GM12878 (cell line): ENCODE measurements at regions not wholly inside any gene's neighbourhood (a gene's known extent, or its start where the extent isn't known, plus 50 kb on each side); places are given as distances from the start of the nearest gene placed in this dataset.

Experiments used
- ATAC-seq: fragments of 200-7000 bp; cut with Tn5 transposase; 3 replicates; pipeline ENCODE4 v1.9.1; 2020; ENCODE audit warnings: mild to moderate bottlenecking, moderate library complexity
- BruUV-seq: library from RNA; stranded (reverse); fragments of 400-500 nt; replicated peaks from 2 replicates; lab custom pipeline; 2021; lab: Mats Ljungman, UMichigan
- CTCF ChIA-PET: fragments of 300-600 bp; sonication (Branson Sonifier 250); formaldehyde crosslinking; extraction: SDS; loops from one replicate; lab custom pipeline; 2021; ENCODE audit warnings: inconsistent platforms; lab: Yijun Ruan, JAX
- POLR2A ChIA-PET: fragments of 350-600 bp; formaldehyde crosslinking; extraction: SDS; loops from one replicate; lab custom pipeline; 2021; ENCODE audit warnings: inconsistent platforms; lab: Charles Lee
- RAD21 ChIA-PET: fragments of 300-600 bp; sonication (Branson Sonifier 250); formaldehyde crosslinking; loops from one replicate; lab custom pipeline; 2023; ENCODE audit warnings: antibody characterized with exemption; ENCODE audit not compliant: unreplicated experiment; lab: Charles Lee
- SMC1A ChIA-PET: fragments of 300-600 bp; sonication (Branson Sonifier 250); formaldehyde crosslinking; loops from one replicate; lab custom pipeline; 2023; ENCODE audit not compliant: unreplicated experiment, uncharacterized antibody; lab: Charles Lee
- DNase-seq: peaks from one replicate; pipeline ENCODE4 v3.0.0-alpha.2; 2011; ENCODE audit warnings: low read depth, low spot score
- FAIRE-seq: peaks from 3 replicates; lab custom pipeline; 2011; peaks lifted over from hg19 to GRCh38; lab: Jason Lieb, UNC
- H2AFZ ChIP-seq: 2 replicates; pipeline ENCODE4 v1.6.0; 2011; ENCODE audit warnings: low read depth, low read length, control low read depth; ENCODE audit not compliant: control insufficient read depth
- H3K27ac ChIP-seq: 2 replicates; pipeline ENCODE4 v1.5.1; 2011; ENCODE audit warnings: control low read depth; ENCODE audit not compliant: control insufficient read depth, insufficient read depth
- H3K27me3 ChIP-seq, 2 experiments: replicated peaks in 1 of 2; 2 replicates each; pipeline versions ENCODE4 v1.6.0 to v1.6.1; 2011; ENCODE audit warnings: low read length in 1 of 2; ENCODE audit not compliant: control insufficient read depth in 2 of 2, insufficient read depth in 2 of 2
- H3K36me3 ChIP-seq, 2 experiments: 2 replicates each; pipeline ENCODE4 v1.5.1; 2011; ENCODE audit warnings: low read length in 1 of 2; ENCODE audit not compliant: control insufficient read depth in 2 of 2, insufficient read depth in 2 of 2
- H3K4me1 ChIP-seq: 2 replicates; pipeline ENCODE4 v1.6.1; 2011; ENCODE audit warnings: mild to moderate bottlenecking, low read length, moderate library complexity, mixed read lengths; ENCODE audit not compliant: control insufficient read depth, insufficient read depth
- H3K4me2 ChIP-seq: 2 replicates; pipeline ENCODE4 v1.6.0; 2011; ENCODE audit warnings: control low read depth; ENCODE audit not compliant: control insufficient read depth, insufficient read depth
- H3K4me3 ChIP-seq: fragments of 200-600 bp; sonication (generic); 2 replicates; pipeline ENCODE4 v1.5.1; 2016
- H3K79me2 ChIP-seq: 2 replicates; pipeline ENCODE4 v1.6.0; 2011; ENCODE audit warnings: low read length; ENCODE audit not compliant: control insufficient read depth, insufficient read depth
- H3K9ac ChIP-seq: 2 replicates; pipeline ENCODE4 v1.8.0; 2011; ENCODE audit warnings: low read length, control low read depth, mixed read lengths; ENCODE audit not compliant: control insufficient read depth, insufficient read depth
- H3K9me3 ChIP-seq: replicated peaks from 3 replicates; pipeline ENCODE4 v1.5.1; 2011; ENCODE audit warnings: mild to moderate bottlenecking, low read length; ENCODE audit not compliant: control insufficient read depth, insufficient read depth
- H4K20me1 ChIP-seq: 2 replicates; pipeline ENCODE4 v1.6.0; 2011; ENCODE audit not compliant: control insufficient read depth, insufficient read depth
- BACH1 ChIP-seq: fragments of 450-650 bp; IDR thresholded peaks from 2 replicates; pipeline ENCODE4 v1.6.1; 2017; ENCODE audit warnings: mild to moderate bottlenecking, borderline replicate concordance
- CBFB ChIP-seq: IDR thresholded peaks from 2 replicates; pipeline ENCODE4 v1.6.1; 2016; ENCODE audit warnings: antibody characterized with exemption, low read depth
- CREM ChIP-seq: IDR thresholded peaks from 2 replicates; pipeline ENCODE4 v1.6.1; 2014; ENCODE audit warnings: antibody characterized with exemption, low read depth
- JUNB ChIP-seq: IDR thresholded peaks from 2 replicates; pipeline ENCODE4 v1.6.1; 2016; ENCODE audit warnings: antibody characterized with exemption, mild to moderate bottlenecking
- MLLT1 ChIP-seq: fragments of 450-650 bp; IDR thresholded peaks from 2 replicates; pipeline ENCODE4 v1.6.1; 2016; ENCODE audit warnings: mild to moderate bottlenecking
- NFYB ChIP-seq: IDR thresholded peaks from 2 replicates; pipeline ENCODE4 v1.6.1; 2011; ENCODE audit warnings: low read depth, mild to moderate bottlenecking, low read length, improper control_type of control experiment, moderate library complexity; ENCODE audit not compliant: insufficient read depth
- NRF1 ChIP-seq: conservative IDR thresholded peaks from 2 replicates; pipeline ENCODE4 v1.6.1; 2011; ENCODE audit warnings: mild to moderate bottlenecking, low read depth, low read length, improper control_type of control experiment
- PAX5 ChIP-seq: IDR thresholded peaks from 2 replicates; pipeline ENCODE4 v1.6.1; 2011; ENCODE audit warnings: low read depth, low read length, borderline replicate concordance
- RELA ChIP-seq: fragments of 450-650 bp; IDR thresholded peaks from 2 replicates; pipeline ENCODE4 v1.8.0; 2014; ENCODE audit warnings: borderline replicate concordance; ENCODE audit not compliant: partially characterized antibody
- RUNX3 ChIP-seq: IDR thresholded peaks from 2 replicates; pipeline ENCODE4 v1.6.1; 2012; ENCODE audit warnings: low read length, inconsistent platforms
- ZNF207 ChIP-seq: fragments of 450-650 bp; IDR thresholded peaks from 2 replicates; pipeline ENCODE4 v1.6.1; 2014; ENCODE audit warnings: antibody characterized with exemption, mild to moderate bottlenecking, borderline replicate concordance
- in situ Hi-C: fragments of 300-500 bp; cut with MboI; formaldehyde crosslinking; loops from 9 replicates; pipeline ENCODE4 v1.14.3; 2018; ENCODE audit warnings: mixed read lengths
- intact Hi-C: fragments of 100-400 bp; cut with micrococcal nuclease; formaldehyde crosslinking; loops from one replicate; pipeline ENCODE4 v1.14.2; 2022; ENCODE audit not compliant: unreplicated experiment

- Histone ChIP-seq H3K36me3 (no peaks in the 10 kb centered on the region), H3K79me2 (no peaks in the 10 kb centered on the region), H3K27ac (no peak overlapping the region), H3K4me1 (no peaks in the 10 kb centered on the region), H2AFZ (no peak overlapping the region), H3K9ac (no peak overlapping the region), H3K9me3 (no peaks in the 10 kb centered on the region), H3K4me2 (no peak overlapping the region), H3K27me3 (no peaks in the 10 kb centered on the region), H3K4me3 (no peak overlapping the region), H4K20me1 (no peaks in the 10 kb centered on the region)
- intact Hi-C loops, result no loop called here
- ChIA-PET SMC1A (interaction anchor here (0.6 to 1.6 kb wide), 2 partner anchors 22 to 850 kb away, joined by 3 to 4 read pairs; no protein-coding TSS in a partner anchor), CTCF (no interaction called here), POLR2A (no interaction called here), RAD21 (no interaction called here)
- in situ Hi-C loops, result no loop called here
- ATAC-seq (no peak), FAIRE-seq (no peak), DNase-seq (no peak)
- TF ChIP-seq RUNX3, result peak; percentile 15; the same call in 1 of the 2 replicates
- TF ChIP-seq NRF1, result no peak
- no TSS peak for BruUV-seq
These were observed 212.6 kb upstream of the MAN1A1 start for GRCh38 chr6:119562168-119562567.

- no peak for FAIRE-seq
- no TSS peak for BruUV-seq
These were observed 210.0 kb upstream of the MAN1A1 start for GRCh38 chr6:119559586-119559985.

More at GRCh38 chr6:119559586-119559985, 210.0 kb upstream of the MAN1A1 start:
- H4K20me1 ChIP-seq, result no peaks in the 10 kb centered on the region
- no peak overlapping the region for H3K9ac ChIP-seq
- in situ Hi-C loops, result no loop called here
- H3K36me3 ChIP-seq, result no peaks in the 10 kb centered on the region
- no peaks in the 10 kb centered on the region for H3K79me2 ChIP-seq
- SMC1A ChIA-PET, result interaction anchor here (0.8 to 1.4 kb wide), 3 partner anchors 9 to 24 kb away, joined by 3 to 4 read pairs (median 4); no protein-coding TSS in a partner anchor
- TF ChIP-seq MLLT1 (no peak), ZNF207 (no peak), JUNB (no peak), PAX5 (no peak), CREM (no peak), BACH1 (no peak), NFYB (no peak), CBFB (no peak), RELA (no peak)
- TF ChIP-seq, all 136 proteins: peak for 0
- ChIA-PET POLR2A (interaction anchor here (0.6 kb wide), 1 partner anchor 13 kb away, joined by 5 read pairs; no protein-coding TSS in a partner anchor), RAD21 (no interaction called here), CTCF (interaction anchor here (1.2 to 1.6 kb wide), 3 partner anchors 9 to 209 kb away, joined by 3 to 5 read pairs (median 4); no protein-coding TSS in a partner anchor)
- DNase-seq (no peak), ATAC-seq (no peak)
- Histone ChIP-seq H3K4me3 (no peak overlapping the region), H2AFZ (no peak overlapping the region), H3K9me3 (no peaks in the 10 kb centered on the region), H3K4me2 (no peak overlapping the region), H3K4me1 (no peaks in the 10 kb centered on the region), H3K27ac (no peak overlapping the region), H3K27me3 (no peaks in the 10 kb centered on the region)
- intact Hi-C loops, result no loop called here
